Tibial nerve (tissue), 4 donors: ENCODE measurements at regions not wholly inside any gene's neighbourhood (a gene's known extent, or its start where the extent isn't known, plus 50 kb on each side); places are given as distances from the start of the nearest gene placed in this dataset.

Experiments used
- EP300 ChIP-seq, 2 donors: sonication (generic); formaldehyde crosslinking; IDR thresholded peaks; one replicate each; pipeline ENCODE4 v1.6.1; 2017; ENCODE audit warnings: antibody characterized with exemption in 2 of 2, mild to moderate bottlenecking in 1 of 2
- POLR2A ChIP-seq, 2 donors: fragments of 450-650 bp; IDR thresholded peaks; one replicate each; pipeline ENCODE4 v1.6.1; 2017; ENCODE audit warnings: antibody characterized with exemption in 2 of 2, mild to moderate bottlenecking in 2 of 2, moderate library complexity in 2 of 2
- TF ChIP-seq, protein P1 (sequence below), 5 experiments: fragments of 200-600 bp in 3 of 5; fragments of 450-650 bp in 2 of 5; sonication (generic) in 3 of 5; IDR thresholded peaks; one replicate each; pipeline ENCODE4 v1.5.1; 2016 to 2019; ENCODE audit warnings: antibody characterized with exemption in 5 of 5, mild to moderate bottlenecking in 3 of 5, moderate library complexity in 2 of 5

DNA sequence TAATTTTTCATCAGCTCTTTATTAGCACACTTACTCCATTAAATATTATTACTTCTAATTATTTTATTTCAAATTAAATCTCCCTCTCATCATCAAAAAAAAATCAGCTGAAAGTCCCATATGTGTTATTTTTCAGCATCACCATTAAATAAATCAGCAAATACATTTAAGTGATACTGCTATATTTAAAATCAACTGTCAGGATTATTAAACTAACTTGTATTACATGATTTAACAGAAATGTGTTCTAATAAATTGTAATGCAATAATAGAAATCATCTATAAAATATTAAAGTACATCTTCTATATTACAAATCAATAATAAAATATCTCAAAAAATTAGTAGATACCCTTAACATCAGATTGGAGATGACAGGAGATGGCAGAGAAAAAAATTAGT, 538.6 kb upstream of the MIR17HG start:
- TF ChIP-seq, protein P1, sequence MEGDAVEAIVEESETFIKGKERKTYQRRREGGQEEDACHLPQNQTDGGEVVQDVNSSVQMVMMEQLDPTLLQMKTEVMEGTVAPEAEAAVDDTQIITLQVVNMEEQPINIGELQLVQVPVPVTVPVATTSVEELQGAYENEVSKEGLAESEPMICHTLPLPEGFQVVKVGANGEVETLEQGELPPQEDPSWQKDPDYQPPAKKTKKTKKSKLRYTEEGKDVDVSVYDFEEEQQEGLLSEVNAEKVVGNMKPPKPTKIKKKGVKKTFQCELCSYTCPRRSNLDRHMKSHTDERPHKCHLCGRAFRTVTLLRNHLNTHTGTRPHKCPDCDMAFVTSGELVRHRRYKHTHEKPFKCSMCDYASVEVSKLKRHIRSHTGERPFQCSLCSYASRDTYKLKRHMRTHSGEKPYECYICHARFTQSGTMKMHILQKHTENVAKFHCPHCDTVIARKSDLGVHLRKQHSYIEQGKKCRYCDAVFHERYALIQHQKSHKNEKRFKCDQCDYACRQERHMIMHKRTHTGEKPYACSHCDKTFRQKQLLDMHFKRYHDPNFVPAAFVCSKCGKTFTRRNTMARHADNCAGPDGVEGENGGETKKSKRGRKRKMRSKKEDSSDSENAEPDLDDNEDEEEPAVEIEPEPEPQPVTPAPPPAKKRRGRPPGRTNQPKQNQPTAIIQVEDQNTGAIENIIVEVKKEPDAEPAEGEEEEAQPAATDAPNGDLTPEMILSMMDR (IDR thresholded peaks at IDR 0.05): no peak
- TF ChIP-seq POLR2A (IDR thresholded peaks at IDR 0.05) (no peak), EP300 (IDR thresholded peaks at IDR 0.05) (no peak)
